ENCODE measurements at regions not wholly inside any gene's neighbourhood (a gene's known extent, or its start where the extent isn't known, plus 50 kb on each side); places are given as distances from the start of the nearest gene placed in this dataset.
A peak's percentile ranks its signal among the peaks of the same experiment; 100 is the strongest.

DNA sequence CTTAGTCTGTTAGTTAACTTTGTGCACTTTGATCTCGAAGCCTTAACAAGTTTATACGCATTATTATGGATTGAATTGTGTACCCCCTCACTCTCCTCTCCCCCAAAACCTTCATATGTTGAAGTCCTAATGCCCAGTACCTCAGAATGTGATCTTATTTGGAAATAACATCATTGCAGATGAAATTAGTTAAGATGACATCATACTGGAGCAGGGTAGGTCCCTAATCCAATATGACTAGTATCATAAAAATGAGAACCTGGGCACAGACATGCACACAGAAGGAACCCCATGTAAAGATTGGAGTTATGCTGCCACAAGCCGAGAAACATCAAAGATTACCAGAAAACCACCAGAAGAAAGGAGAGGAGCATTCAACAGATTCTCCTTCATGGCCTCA lies 85.8 kb upstream of the TSC22D1 start:
- DNase-seq (ENCODE audit: low read depth, low spot score), result no peak
- dilution Hi-C loops (cut with MboI; ENCODE audit: extremely low pct_ligation_motif_present, low sequenced_read_pairs), result no loop called here
- no peaks in the 10 kb centered on the region for H3K36me3 ChIP-seq (ENCODE audit: control insufficient read depth in 2 of 2, extremely low read depth in 1 of 2, insufficient read depth in 2 of 2, low read length in 2 of 2)
- FAIRE-seq, result no peak
- no peak overlapping the region for H3K27ac ChIP-seq (ENCODE audit: control insufficient read depth, insufficient read depth, low read length)
- H3K9ac ChIP-seq (ENCODE audit: control insufficient read depth, extremely low read depth, insufficient read depth, low read length), result no peak overlapping the region
- H3K4me3 ChIP-seq (ENCODE audit: control insufficient read depth in 2 of 3, extremely low read depth in 1 of 3, insufficient read depth in 2 of 3, low read depth in 1 of 3, low read length in 3 of 3), result no peak overlapping the region
- H3K27me3 ChIP-seq (ENCODE audit: control insufficient read depth, extremely low read depth, insufficient read depth, low read length), result no peaks in the 10 kb centered on the region
- no peaks in the 10 kb centered on the region for H3K9me3 ChIP-seq (ENCODE audit: control insufficient read depth, low read depth, low read length)
- H2AFZ ChIP-seq (ENCODE audit: control insufficient read depth, low read length), result no peak overlapping the region
- no peaks in the 10 kb centered on the region for H4K20me1 ChIP-seq (ENCODE audit: control insufficient read depth, extremely low read depth, insufficient read depth, low read length)
- H3K79me2 ChIP-seq (ENCODE audit: control insufficient read depth, insufficient read depth, low read length), result no peaks in the 10 kb centered on the region
- H3K4me2 ChIP-seq (ENCODE audit: control insufficient read depth, extremely low read depth, insufficient read depth, low read depth, low read length), result no peak overlapping the region
- H3K9me1 ChIP-seq (ENCODE audit: control insufficient read depth, extremely low read depth, insufficient read depth, low read length), result no peaks in the 10 kb centered on the region
- TF ChIP-seq, protein P1, sequence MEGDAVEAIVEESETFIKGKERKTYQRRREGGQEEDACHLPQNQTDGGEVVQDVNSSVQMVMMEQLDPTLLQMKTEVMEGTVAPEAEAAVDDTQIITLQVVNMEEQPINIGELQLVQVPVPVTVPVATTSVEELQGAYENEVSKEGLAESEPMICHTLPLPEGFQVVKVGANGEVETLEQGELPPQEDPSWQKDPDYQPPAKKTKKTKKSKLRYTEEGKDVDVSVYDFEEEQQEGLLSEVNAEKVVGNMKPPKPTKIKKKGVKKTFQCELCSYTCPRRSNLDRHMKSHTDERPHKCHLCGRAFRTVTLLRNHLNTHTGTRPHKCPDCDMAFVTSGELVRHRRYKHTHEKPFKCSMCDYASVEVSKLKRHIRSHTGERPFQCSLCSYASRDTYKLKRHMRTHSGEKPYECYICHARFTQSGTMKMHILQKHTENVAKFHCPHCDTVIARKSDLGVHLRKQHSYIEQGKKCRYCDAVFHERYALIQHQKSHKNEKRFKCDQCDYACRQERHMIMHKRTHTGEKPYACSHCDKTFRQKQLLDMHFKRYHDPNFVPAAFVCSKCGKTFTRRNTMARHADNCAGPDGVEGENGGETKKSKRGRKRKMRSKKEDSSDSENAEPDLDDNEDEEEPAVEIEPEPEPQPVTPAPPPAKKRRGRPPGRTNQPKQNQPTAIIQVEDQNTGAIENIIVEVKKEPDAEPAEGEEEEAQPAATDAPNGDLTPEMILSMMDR (optimal IDR thresholded peaks at IDR 0.05 in 1 of 3, IDR thresholded peaks at IDR 0.05 in 1 of 3, conservative IDR thresholded peaks at IDR 0.05 in 1 of 3; ENCODE audit: extremely low read depth in 1 of 3, insufficient read depth in 2 of 3, low read length in 3 of 3), result no peak
- no peak for TF ChIP-seq EZH2 (IDR thresholded peaks at IDR 0.05; ENCODE audit: low read length)
- peaks cover 4% of the 10 kb centered on the region for H3K4me1 ChIP-seq (ENCODE audit: control insufficient read depth, extremely low read depth, insufficient read depth, low read length)

- H4K20me1 ChIP-seq (ENCODE audit: control insufficient read depth, extremely low read depth, insufficient read depth, low read length), result no peaks in the 10 kb centered on the region
- dilution Hi-C loops (cut with MboI; ENCODE audit: extremely low pct_ligation_motif_present, low sequenced_read_pairs), result no loop called here
- no peaks in the 10 kb centered on the region for H3K9me1 ChIP-seq (ENCODE audit: control insufficient read depth, extremely low read depth, insufficient read depth, low read length)
- no peak overlapping the region for H3K4me2 ChIP-seq (ENCODE audit: control insufficient read depth, extremely low read depth, insufficient read depth, low read depth, low read length)
- DNase-seq (ENCODE audit: low read depth, low spot score) (peak; percentile 2), FAIRE-seq (no peak)
- peaks cover 4% of the 10 kb centered on the region for H3K4me1 ChIP-seq (ENCODE audit: control insufficient read depth, extremely low read depth, insufficient read depth, low read length)
- no peak overlapping the region for H3K4me3 ChIP-seq (ENCODE audit: control insufficient read depth in 2 of 3, extremely low read depth in 1 of 3, insufficient read depth in 2 of 3, low read depth in 1 of 3, low read length in 3 of 3)
- no peaks in the 10 kb centered on the region for H3K9me3 ChIP-seq (ENCODE audit: control insufficient read depth, low read depth, low read length)
- H3K9ac ChIP-seq (ENCODE audit: control insufficient read depth, extremely low read depth, insufficient read depth, low read length), result no peak overlapping the region
- H3K27me3 ChIP-seq (ENCODE audit: control insufficient read depth, extremely low read depth, insufficient read depth, low read length), result no peaks in the 10 kb centered on the region
- H3K79me2 ChIP-seq (ENCODE audit: control insufficient read depth, insufficient read depth, low read length), result no peaks in the 10 kb centered on the region
- TF ChIP-seq EZH2 (IDR thresholded peaks at IDR 0.05; ENCODE audit: low read length), result no peak
- TF ChIP-seq, protein P1 (optimal IDR thresholded peaks at IDR 0.05 in 1 of 3, IDR thresholded peaks at IDR 0.05 in 1 of 3, conservative IDR thresholded peaks at IDR 0.05 in 1 of 3; ENCODE audit: extremely low read depth in 1 of 3, insufficient read depth in 2 of 3, low read length in 3 of 3), result no peak
- H3K36me3 ChIP-seq (ENCODE audit: control insufficient read depth in 2 of 2, extremely low read depth in 1 of 2, insufficient read depth in 2 of 2, low read length in 2 of 2), result no peaks in the 10 kb centered on the region
- H3K27ac ChIP-seq (ENCODE audit: control insufficient read depth, insufficient read depth, low read length), result no peak overlapping the region
- peak overlapping the region; percentile 46 for H2AFZ ChIP-seq (ENCODE audit: control insufficient read depth, low read length)
Measured at GRCh38 chr13:44660050-44660449, 83.9 kb upstream of the TSC22D1 start.

Data from keratinocyte (primary cell).